GM18907 (cell line): ENCODE measurements at regions not wholly inside any gene's neighbourhood (a gene's known extent, or its start where the extent isn't known, plus 50 kb on each side); places are given as distances from the start of the nearest gene placed in this dataset.

Source experiments
- ATAC-seq: cut with Tn5 transposase; IDR thresholded peaks from one replicate; pipeline ENCODE4 v1.9.1; 2021; ENCODE audit warnings: mild to moderate bottlenecking, moderate library complexity; ENCODE audit not compliant: unreplicated experiment

DNA sequence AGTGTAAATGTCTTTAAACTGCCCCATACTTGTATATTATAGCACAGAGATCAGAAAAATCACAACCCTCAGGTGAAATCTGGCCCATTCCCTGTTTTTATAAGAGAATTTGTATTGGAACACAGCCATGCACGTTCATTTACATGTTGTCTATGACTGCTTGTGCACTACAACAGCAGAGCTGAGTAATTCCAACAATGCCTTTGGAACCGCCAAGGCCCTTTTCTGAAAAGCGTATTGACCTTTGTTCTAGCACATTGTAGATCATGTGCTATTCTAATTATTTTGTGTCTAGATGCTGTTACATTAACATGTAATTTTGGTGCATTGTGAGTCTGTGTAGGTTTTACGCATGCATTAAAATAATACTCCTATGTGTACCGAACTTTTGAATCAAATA, 339.6 kb downstream of the CHRM3 start:
- ATAC-seq, result no peak

DNA sequence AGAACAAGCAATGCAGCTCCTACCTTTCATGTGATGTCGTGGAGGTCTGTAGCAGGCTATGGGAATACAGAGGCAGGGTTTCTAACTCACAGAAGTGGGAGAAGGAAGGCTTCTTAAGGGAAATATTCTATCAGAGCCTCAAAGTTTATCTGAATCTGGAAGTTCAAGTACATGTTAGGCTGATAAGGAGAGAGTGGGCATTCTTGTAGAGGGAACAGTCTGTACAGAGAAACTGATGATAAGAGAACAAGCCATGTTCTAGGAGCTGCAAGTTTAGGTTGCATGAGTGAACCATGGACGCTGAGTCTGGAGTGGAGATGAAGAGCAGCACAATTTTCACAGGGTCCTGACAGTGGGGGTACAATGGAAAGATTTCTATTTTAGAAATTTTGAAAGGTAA, 344.0 kb downstream of the CHRM3 start:
- no peak for ATAC-seq

DNA sequence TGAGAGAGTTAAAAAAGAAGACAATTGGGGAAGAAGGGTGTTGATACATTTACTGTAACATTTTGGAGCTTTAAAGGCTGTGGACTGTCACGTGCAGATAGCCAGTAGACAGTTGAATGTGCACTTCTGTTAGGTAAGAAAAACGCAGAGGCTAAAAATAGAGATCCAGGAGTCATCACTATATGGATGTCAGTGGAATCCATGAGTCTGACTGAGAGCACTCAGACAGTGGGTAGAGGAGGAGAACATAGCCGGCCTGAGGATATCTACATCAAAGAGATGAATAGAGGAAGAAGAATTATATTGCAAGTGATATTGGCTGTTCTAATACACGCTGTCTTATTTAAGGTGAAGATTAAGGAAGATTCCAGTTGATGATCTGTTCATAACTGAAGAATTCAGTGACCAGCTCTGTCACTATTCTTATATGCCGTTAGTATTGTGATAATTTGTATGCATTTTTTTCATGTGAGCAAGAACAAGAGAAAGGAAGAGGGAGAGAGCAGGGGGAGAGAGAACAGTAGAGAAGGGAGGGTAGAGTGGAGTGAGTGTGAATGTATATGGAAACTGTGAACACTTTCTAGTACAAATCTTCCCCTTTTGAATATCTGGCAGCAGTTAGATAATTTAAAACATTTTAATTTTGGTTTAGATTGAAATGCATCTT, 344.8 kb downstream of the CHRM3 start:
- no peak for ATAC-seq

DNA sequence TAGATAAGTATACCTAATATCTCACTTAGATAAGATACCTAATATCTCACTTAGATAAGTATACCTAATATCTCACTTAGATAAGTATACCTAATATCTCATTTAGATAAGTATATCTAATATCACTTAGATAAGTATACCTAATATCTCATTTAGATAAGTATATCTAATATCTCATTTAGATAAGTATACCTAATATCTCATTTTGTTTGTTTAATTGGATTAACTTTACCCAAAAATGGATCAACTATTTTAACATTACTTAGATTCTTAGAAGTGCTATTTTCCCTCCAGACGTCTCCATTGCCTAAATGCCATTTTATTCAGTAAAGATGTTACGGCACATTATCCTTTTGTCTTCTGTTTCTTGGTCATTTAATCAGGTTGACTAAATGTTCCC, 346.4 kb downstream of the CHRM3 start:
- no peak for ATAC-seq

DNA sequence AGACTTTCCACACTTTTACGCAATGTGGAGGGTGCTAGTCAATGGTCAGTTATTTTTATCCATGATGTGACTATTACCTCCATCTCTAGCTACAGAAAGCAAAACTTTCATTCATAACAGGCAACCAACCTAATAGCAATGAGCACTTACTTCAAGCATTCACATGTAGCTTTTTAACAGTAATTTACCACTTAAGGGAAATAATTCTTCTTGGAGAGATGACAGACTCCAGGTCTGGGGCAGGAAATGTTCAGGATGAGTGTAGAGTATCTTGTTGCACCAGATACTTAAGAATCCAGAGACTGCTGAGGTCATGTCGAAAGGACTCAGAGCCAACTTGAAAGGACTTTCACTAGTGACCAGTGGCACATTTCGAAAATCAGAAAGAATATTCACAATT, 347.6 kb downstream of the CHRM3 start:
- ATAC-seq, result no peak

DNA sequence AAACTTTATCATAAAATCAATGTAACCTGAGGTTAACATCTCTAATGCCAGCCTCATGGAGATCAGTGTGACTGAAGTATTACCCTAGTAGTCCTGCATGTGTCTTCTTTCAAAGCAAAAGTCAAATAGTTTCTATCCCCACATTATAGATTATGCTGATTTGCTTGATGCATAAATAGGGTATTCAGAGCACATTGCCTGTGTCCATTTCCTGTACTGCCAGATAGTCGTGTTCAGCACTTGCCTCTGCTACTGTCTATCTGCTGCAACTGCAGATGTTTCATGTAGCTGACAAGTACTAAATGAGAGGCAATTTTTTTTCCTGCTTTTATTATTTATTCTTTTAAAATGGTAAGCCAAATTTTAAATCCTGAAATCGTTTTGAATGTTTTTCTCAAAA, 348.7 kb downstream of the CHRM3 start:
- ATAC-seq, result no peak

DNA sequence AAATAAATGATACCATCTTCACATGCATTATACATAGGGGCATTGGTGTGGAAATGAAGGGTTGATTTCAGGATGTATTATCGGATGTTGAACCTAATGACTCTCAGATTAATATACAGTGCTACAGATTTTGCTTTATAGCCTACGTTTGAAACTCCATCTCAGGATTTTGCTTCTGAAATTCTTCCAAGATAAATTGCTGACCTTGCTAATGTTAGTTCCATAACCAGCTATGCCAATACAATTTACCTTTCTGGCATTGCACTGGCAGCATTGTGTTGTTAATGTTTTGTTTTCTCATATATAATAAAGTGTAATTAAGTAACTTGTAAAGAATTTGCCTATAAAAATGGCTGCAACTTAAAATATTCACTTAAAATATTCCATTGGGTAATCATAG, 350.1 kb downstream of the CHRM3 start:
- ATAC-seq, result no peak

DNA sequence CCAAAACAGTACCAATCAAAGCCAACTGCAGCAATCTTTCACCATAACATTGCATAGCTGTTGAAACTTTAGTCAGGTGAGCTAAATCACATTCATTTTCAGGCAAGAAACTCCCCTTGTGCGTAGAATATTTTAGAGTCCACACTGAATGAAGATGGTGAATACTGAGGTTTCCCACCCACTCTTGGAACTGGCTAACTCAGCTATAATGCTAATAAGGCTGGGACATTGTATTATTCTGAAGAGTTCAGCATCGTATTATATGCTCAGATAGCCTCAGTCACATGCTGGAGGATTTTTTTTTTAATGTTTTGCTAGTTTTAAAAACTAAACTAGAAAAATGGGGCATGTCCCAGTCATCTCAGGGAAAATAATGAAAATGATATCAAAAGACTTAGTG, 352.3 kb upstream of the FMN2 start:
- no peak for ATAC-seq

DNA sequence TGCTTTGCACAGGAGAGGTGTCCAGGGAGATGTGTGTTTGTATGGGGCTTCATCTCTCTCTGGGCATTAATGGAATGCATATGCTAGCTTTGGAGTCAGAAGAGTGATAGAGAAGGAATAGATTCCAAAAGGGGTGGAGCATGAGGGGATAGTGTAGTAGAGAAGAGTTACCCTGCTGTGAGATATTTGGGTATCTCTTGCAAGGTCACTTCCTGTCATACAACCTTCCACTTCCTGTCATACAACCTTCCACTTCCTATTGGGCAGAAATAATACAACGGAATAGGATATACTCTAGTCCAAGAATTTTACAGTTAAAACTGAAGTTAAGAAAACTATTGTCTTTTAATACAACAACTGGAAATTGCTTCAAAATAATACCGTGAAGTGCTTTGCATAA, 351.8 kb upstream of the FMN2 start:
- no peak for ATAC-seq

DNA sequence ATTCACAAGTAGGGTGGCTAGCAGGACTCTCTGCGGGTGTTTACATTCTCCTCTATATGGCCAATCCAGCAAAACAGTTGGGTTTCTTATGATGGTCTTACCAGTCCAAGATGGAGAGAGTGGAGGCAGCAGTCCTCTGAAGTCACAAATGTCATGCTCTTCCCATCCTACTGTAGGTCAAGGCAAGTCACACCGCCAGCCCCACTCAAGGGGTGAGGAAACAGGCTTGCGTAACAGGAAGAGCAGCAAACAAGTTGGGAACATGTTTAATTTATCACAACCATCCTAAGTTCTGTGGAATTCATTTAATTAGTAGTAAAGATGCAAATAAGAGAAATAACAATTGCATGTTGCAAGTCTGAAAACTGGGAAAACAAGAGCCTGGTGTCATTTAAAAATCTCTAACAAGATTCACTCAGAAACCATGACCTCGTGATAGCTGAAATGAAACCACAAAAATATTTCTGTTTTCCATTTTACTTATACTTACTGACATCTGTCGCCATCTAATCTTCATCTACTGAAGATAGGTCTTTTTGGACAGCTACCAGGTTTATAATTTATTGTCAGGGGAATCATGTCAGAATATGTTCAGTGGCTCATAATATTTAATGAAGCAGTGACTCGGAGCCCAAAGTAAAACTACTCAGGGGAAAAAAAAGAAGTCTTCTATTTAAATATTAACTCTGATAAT, 349.1 kb upstream of the FMN2 start:
- ATAC-seq, result no peak

DNA sequence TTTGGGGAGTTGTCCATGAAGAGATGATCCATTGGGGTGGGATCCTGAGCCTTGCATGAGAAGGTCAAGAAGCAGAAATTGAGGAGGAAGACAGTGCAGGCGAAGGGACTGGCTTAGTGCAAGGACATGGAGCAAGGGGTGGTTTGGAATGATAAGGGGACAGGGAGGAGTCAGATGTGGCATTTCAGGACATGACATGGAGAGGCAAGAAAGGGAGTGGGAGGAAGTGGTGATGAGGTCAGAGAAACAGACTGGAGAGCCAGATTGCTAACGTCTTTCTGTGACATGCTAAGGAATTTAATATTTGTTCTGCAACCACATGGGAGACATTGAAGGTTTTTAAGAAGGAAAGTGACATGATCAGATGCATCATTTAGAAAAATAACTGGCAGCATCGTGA, 346.8 kb upstream of the FMN2 start:
- ATAC-seq, result no peak

DNA sequence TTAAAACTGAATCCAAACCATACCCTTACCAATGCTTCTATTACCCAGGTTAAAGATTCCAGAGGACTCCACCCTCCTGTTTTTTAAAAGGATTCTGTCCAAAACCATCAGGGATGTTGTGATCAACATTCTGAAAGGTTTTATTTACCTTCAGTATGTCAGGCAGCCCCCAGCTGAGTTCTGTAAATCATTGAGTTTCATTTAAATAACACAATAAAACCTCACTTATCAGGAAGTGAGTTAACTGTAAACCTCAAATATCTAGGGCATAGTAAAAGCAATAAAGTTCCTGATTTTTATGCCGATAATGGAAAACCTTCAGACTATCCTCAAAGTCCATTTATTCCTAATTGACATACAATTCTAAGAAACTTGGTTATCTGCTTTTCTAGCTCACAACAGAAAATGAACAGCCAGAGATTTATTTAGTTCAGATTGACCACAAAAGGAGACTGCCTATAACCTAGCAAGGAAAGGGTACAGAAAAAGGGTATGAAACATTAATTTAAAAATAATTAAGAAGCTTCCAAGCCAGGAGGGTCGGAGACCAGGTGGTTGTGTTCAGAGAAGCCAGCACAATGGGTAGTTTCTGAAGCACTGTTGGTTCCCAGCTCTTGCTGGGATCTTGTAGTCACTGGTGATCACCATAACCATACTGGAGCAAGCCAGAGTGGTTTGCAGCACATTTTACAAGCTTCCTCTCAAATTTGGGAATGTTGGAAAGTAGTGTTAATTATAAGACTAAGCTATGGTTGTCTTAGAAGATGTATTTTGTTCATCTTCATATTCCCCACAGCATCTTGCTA, 336.4 kb upstream of the FMN2 start:
- ATAC-seq, result no peak

DNA sequence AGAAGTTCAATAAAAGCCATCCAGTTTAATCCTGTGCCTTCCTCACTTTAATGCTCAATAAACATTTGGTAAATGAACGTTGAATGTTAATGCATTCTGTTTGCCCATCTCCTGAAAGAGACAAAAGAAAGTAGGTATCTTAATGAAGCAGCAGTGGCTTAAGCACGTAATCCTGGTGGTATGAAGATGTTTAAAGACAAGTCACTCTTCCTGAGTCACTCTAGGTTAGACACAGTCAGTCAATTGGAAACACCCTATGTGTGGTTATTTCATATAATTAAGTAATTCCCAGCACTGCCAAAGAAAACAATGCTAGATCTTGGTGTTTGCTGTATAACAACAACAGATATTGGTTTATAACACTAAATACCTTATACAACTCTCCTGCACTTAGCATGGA, 334.0 kb upstream of the FMN2 start:
- ATAC-seq, result no peak

DNA sequence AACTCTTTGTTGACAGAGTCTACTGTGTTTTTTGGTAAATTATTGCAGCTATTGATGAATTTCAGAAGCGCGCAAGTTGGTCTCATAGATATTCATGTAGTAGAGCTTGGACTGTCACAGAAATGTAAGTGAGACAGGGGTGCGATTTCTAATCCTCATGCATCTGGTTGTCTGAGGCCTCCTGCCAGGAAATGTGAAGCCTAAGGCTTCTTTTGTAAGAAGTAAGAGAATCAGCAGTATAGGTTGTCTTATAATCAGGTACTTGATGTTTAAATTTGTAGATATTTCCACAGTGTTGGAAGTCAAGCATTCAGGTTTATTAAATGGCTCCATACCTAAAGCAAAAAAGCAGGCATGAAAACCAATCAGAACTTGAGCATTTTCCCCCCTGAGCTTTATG, 332.9 kb upstream of the FMN2 start:
- no peak for ATAC-seq

DNA sequence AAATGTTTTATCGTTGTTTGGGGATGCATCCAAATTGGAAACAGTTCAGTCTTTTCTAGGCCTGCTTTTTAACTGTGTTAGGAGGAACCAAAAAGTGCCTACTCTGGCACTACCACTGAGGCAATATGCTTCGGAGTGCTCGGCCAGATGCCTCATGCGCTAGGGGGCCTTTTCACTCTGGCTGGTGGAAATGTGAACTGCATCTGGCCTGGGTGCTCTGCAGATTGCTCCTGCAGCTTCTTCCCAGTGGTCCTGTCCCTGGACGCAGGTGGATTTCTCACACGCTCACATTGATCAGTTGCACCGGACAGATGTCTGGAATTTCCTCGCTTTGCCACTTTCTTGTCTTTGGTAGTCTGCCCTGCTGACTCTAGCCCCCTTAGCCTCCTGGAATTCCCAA, 330.2 kb upstream of the FMN2 start:
- no peak for ATAC-seq

DNA sequence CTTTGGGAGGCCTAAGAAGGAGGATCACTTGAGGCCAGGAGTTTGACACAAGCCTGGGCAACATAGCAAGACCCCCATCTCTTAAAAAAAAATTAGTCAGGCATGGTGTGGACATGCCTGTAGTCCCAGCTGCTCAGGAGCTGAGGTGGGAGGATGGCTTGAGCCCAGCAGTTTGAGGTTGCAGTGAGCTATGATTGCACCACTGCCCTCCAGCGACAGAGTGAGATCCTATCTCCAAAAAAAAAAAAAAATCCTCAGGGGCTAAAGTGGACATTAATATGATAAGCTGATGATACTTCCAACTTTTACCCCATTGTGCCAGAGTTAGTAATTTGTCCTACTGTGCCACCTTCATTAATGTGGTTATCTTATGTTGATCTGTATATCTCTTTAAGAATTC, 327.8 kb upstream of the FMN2 start:
- no peak for ATAC-seq

DNA sequence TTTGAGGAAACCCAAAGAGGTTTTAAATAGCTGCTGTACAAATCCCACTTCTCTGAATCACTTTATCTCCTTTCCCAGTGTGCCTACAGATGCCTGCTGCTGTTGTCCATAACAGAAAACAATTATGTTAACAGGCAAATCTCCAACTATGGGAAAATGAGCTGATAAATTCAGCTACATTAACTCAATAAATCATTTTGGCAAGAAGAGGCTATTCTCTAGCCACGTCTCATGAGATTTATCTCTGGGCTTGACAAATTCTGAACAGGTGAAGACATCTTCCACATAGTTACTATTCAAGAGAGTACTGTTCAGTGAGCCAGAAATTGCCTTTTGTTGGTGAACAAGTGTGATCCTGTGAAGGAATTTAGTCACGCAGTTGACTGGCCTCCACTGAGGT, 327.1 kb upstream of the FMN2 start:
- ATAC-seq, result no peak

DNA sequence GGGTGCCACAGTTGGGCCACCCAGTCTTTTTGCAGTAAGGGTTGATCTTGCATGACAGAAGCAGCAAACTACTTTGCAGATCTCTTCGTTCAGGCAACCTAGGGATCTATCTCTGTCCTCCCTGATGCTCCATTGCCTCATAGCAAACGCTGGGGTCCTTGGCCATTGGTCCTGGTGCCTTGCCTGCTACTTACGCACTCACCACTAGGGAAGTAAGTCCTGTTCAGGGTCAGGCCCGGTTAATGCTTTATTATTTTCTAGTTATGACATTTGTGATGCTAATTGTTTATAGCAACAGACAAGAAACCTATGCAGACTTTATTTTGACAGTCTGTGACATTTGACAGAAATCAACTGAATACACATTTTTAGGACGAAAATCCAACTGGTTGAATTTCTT, 326.5 kb upstream of the FMN2 start:
- ATAC-seq, result no peak

DNA sequence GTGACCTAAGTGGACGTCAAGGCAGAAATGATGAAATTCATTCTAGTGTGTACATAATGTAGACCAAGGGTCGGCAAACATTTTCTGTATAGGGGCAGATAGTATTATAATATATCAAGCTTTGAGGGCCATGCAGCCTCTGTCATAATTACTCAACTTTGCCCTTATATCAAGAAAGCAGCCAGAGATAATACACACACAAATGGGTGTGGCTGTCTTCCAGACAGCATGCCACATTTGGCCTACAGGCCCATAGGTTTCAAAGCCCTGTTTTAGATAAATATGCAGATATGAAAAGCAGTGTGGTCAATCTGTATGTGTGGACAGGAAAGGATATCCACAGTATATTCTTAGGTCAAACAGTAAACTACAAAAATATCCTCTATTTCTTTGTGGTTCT, 320.1 kb upstream of the FMN2 start:
- no peak for ATAC-seq

DNA sequence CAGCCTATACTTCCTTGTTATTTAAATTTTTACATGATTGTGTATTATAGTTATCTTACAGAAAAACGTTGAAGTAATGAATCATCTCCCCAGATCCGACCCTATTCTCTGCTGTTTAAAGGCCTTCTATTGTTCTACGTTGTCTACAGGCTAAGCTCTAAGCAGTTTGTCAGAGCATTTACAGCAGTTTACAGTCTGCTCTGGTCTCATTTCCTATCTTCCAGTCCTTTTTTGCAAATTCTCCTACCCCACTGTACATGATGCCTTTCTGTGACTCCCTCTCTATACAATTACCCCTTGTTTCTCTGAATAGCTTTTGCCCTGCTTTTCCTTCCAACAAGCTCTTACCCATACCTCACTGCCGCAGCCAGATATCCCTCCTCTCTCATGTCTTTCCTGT, 319.2 kb upstream of the FMN2 start:
- no peak for ATAC-seq

DNA sequence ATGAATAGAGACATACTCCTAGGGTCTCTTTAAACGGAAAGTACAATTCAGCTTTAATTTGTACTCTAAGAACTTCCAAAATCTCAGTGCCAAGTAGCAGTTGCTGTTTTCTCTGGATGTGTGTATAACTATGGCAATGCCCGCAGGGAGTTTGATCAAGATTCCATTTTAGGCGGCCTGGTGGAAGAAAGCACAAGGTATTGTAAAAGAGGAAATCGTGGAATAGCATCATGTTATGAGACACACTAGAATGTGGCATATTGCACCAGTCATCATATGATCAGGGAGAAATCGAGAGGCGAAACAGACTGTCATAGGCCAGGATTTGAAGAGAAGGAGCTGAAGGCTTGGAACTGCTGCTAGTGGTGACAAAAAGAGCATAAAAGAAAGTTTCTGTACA, 316.2 kb upstream of the FMN2 start:
- ATAC-seq, result no peak

DNA sequence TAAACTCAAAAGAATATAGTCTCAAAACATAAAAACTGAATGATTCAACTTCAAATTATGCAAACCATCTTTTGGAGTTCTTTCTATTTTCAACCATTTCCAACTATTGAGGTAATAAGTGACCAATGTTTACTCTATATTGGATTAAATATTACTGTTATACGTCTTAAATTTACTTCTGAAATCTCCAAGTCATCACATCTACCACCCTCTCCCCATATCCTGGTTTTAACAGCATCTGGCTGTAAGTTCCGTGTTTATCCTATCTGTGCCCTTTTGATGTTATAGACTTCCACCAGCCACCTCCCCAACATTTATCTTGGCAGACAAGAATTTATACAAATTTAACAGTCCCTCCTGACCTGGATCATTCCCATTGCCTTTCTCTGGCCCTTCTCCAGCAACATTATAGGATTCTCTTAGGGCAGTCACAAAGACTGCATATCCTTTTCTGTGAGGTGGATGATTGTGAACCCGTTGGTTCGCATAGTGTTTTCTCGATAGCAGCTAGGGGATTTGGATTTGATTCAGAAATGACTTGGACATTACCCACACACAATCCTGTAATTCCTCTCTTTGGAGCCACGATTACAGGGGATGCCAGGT, 313.4 kb upstream of the FMN2 start:
- ATAC-seq, result no peak
